NCI-H1694 (cell line): ENCODE measurements at regions not wholly inside any gene's neighbourhood (a gene's known extent, or its start where the extent isn't known, plus 50 kb on each side); places are given as distances from the start of the nearest gene placed in this dataset.
"Not testable (repeated sequence)": the region's sequence is repeated elsewhere in the genome, so short reads cannot be mapped to it uniquely, and the experiment has no call there.

ENCODE experiments used
- DNase-seq: peaks from one replicate; lab custom pipeline; 2025; lab: John Stamatoyannopoulos, UW

GRCh38 chr18:1133541-1133940 lies 228.9 kb downstream of the ADCYAP1 start:
- no peak for DNase-seq

GRCh38 chr18:1147730-1148129 lies 243.1 kb downstream of the ADCYAP1 start:
- no peak for DNase-seq

GRCh38 chr18:1149709-1150108 lies 245.0 kb downstream of the ADCYAP1 start:
- no peak for DNase-seq

- no peak for DNase-seq
Observed at GRCh38 chr18:1150344-1150743, 245.7 kb downstream of the ADCYAP1 start.

GRCh38 chr18:1152958-1153357 lies 248.3 kb downstream of the ADCYAP1 start:
- DNase-seq = not testable (repeated sequence)

- DNase-seq = no peak
Observed at GRCh38 chr18:1173593-1173992, 268.9 kb downstream of the ADCYAP1 start.

- no peak for DNase-seq
Observed at GRCh38 chr18:1177232-1177631, 272.6 kb downstream of the ADCYAP1 start.

GRCh38 chr18:1191341-1191740 lies 286.7 kb downstream of the ADCYAP1 start:
- DNase-seq = no peak

GRCh38 chr18:1213126-1213525 lies 308.5 kb downstream of the ADCYAP1 start:
- DNase-seq = no peak

- DNase-seq = no peak
Observed at GRCh38 chr18:1222880-1223279, 318.2 kb downstream of the ADCYAP1 start.

GRCh38 chr18:1227025-1227424 lies 322.4 kb downstream of the ADCYAP1 start:
- DNase-seq = no peak

GRCh38 chr18:1229634-1230033 lies 325.0 kb downstream of the ADCYAP1 start:
- DNase-seq = no peak

- DNase-seq = no peak
Observed at GRCh38 chr18:1232867-1233266, 328.2 kb downstream of the ADCYAP1 start.

GRCh38 chr18:1240701-1241100 lies 336.0 kb downstream of the ADCYAP1 start:
- DNase-seq = no peak

GRCh38 chr18:1244397-1245122 lies 339.9 kb downstream of the ADCYAP1 start:
- DNase-seq = no peak

GRCh38 chr18:1246827-1247226 lies 342.2 kb downstream of the ADCYAP1 start:
- no peak for DNase-seq

- no peak for DNase-seq
Observed at GRCh38 chr18:1252534-1252933, 347.9 kb downstream of the ADCYAP1 start.

GRCh38 chr18:1252936-1253335 lies 348.3 kb downstream of the ADCYAP1 start:
- no peak for DNase-seq

- no peak for DNase-seq
Observed at GRCh38 chr18:1253827-1254226, 349.2 kb downstream of the ADCYAP1 start.

GRCh38 chr18:1261054-1261453 lies 356.4 kb downstream of the ADCYAP1 start:
- DNase-seq = no peak

- DNase-seq = no peak
Observed at GRCh38 chr18:1267021-1267420, 362.4 kb downstream of the ADCYAP1 start.

GRCh38 chr18:1270081-1270480 lies 365.4 kb downstream of the ADCYAP1 start:
- DNase-seq = no peak

GRCh38 chr18:1273469-1273868 lies 368.8 kb downstream of the ADCYAP1 start:
- DNase-seq = no peak

- no peak for DNase-seq
Observed at GRCh38 chr18:1292167-1292566, 387.5 kb downstream of the ADCYAP1 start.
